B cell (primary cell): ENCODE measurements at regions not wholly inside any gene's neighbourhood (a gene's known extent, or its start where the extent isn't known, plus 50 kb on each side); places are given as distances from the start of the nearest gene placed in this dataset.

Experiments used
- ATAC-seq: fragments of 200-7000 bp; cut with Tn5 transposase; one replicate; pipeline ENCODE4 v1.10.0; 2021; ENCODE audit warnings: low read depth, mild to moderate bottlenecking, moderate number of reproducible peaks, moderate library complexity
- CTCF ChIA-PET: fragments of 350-600 bp; sonication (Branson Sonifier 250); formaldehyde crosslinking; loops from one replicate; lab custom pipeline; 2021; ENCODE audit warnings: antibody characterized with exemption, inconsistent platforms; lab: Charles Lee
- POLR2A ChIA-PET: fragments of 350-600 bp; sonication (Branson Sonifier 250); formaldehyde crosslinking; loops from one replicate; lab custom pipeline; 2021; ENCODE audit warnings: antibody characterized with exemption; lab: Charles Lee
- DNase-seq: peaks from one replicate; pipeline ENCODE4 v3.0.0; 2013
- H2AFZ ChIP-seq: 2 replicates; pipeline ENCODE4 v1.6.1; 2012; ENCODE audit warnings: mild to moderate bottlenecking, low read depth, low read length; ENCODE audit not compliant: insufficient read depth, poor library complexity, severe bottlenecking
- H3K27ac ChIP-seq, 2 donors: 1 replicate in 1 of 2; 2 replicates in 1 of 2; pipeline ENCODE4 v1.5.1; 2012 to 2013; ENCODE audit warnings: low read length in 2 of 2, mild to moderate bottlenecking in 2 of 2, moderate library complexity in 1 of 2
- H3K27me3 ChIP-seq, 4 experiments: fragments of 200-600 bp in 1 of 4; sonication (generic) in 1 of 4; replicated peaks in 1 of 4; 1 replicate in 2 of 4; 2 replicates in 2 of 4; pipeline versions ENCODE4 v1.6.1 to v1.7.0; 2013 to 2016; ENCODE audit warnings: low read length in 3 of 4, mild to moderate bottlenecking in 2 of 4, mixed read lengths in 1 of 4, moderate library complexity in 1 of 4; ENCODE audit not compliant: insufficient read depth in 4 of 4, control insufficient read depth in 3 of 4; ENCODE audit errors: control extremely low read depth in 1 of 4
- H3K36me3 ChIP-seq, 2 experiments: replicated peaks in 1 of 2; 1 replicate in 1 of 2; 2 replicates in 1 of 2; pipeline versions ENCODE4 v1.6.1 to v1.7.1; 2013; ENCODE audit warnings: low read length in 1 of 2; ENCODE audit not compliant: insufficient read depth in 2 of 2, control insufficient read depth in 1 of 2; ENCODE audit errors: control extremely low read depth in 1 of 2, extremely low read depth in 1 of 2
- H3K4me1 ChIP-seq, 2 donors: fragments of 200-600 bp in 1 of 2; sonication (generic) in 1 of 2; 1 replicate in 1 of 2; 2 replicates in 1 of 2; pipeline versions ENCODE4 v1.5.1 to v1.6.1; 2013 to 2017; ENCODE audit warnings: low read length in 2 of 2; ENCODE audit not compliant: control insufficient read depth in 2 of 2, insufficient read depth in 2 of 2
- H3K4me2 ChIP-seq: replicated peaks from 2 replicates; pipeline ENCODE3; 2012; ENCODE audit warnings: mild to moderate bottlenecking, low read depth, low read length; ENCODE audit not compliant: poor library complexity, severe bottlenecking
- H3K4me3 ChIP-seq, 5 experiments: fragments of 200-600 bp in 1 of 5; sonication (generic) in 1 of 5; 1 replicate in 3 of 5; 2 replicates in 2 of 5; pipeline versions ENCODE4 v1.5.1 to v1.7.0; 2011 to 2016; ENCODE audit warnings: low read length in 4 of 5, mild to moderate bottlenecking in 4 of 5, low read depth in 2 of 5, control low read depth in 1 of 5, moderate library complexity in 1 of 5; ENCODE audit not compliant: insufficient read depth in 1 of 5; ENCODE audit errors: control extremely low read depth in 1 of 5, extremely low read depth in 1 of 5
- H3K79me2 ChIP-seq: fragments of 200-600 bp; sonication (generic); one replicate; pipeline ENCODE4 v1.6.0; 2016; ENCODE audit warnings: low read length; ENCODE audit not compliant: control insufficient read depth, insufficient read depth
- H3K9ac ChIP-seq: fragments of 200-600 bp; sonication (generic); 2 replicates; pipeline ENCODE4 v1.6.1; 2017; ENCODE audit warnings: mild to moderate bottlenecking, low read length, moderate library complexity
- H3K9me3 ChIP-seq, 3 donors: one replicate each; pipeline versions ENCODE4 v1.6.1 to v1.7.1; 2013; ENCODE audit warnings: low read length in 2 of 3; ENCODE audit not compliant: control insufficient read depth in 2 of 3, insufficient read depth in 1 of 3; ENCODE audit errors: control extremely low read depth in 1 of 3
- H4K20me1 ChIP-seq: 2 replicates; pipeline ENCODE4 v1.6.0; 2012; ENCODE audit warnings: mild to moderate bottlenecking, low read length; ENCODE audit not compliant: insufficient read depth, control insufficient read depth, poor library complexity, severe bottlenecking
- H3K27ac Mint-ChIP-seq: one replicate; pipeline ENCODE4 v1.8.0; 2021; ENCODE audit warnings: mixed read lengths
- H3K27me3 Mint-ChIP-seq: one replicate; pipeline ENCODE4 v1.8.0; 2021; ENCODE audit warnings: mixed read lengths
- H3K4me1 Mint-ChIP-seq: one replicate; pipeline ENCODE4 v1.8.0; 2021; ENCODE audit warnings: mixed read lengths
- H3K4me3 Mint-ChIP-seq: one replicate; pipeline ENCODE4 v1.8.0; 2021; ENCODE audit warnings: mixed read lengths
- H3K9me3 Mint-ChIP-seq: one replicate; pipeline ENCODE4 v1.8.0; 2022; ENCODE audit warnings: mixed read lengths; ENCODE audit not compliant: insufficient read depth
- CTCF ChIP-seq: fragments of 200-600 bp; IDR thresholded peaks from one replicate; pipeline ENCODE4 v1.8.0; 2022; ENCODE audit warnings: antibody characterized with exemption, mild to moderate bottlenecking
- EZH2 ChIP-seq: IDR thresholded peaks from 2 replicates; pipeline ENCODE4 v1.6.1; 2012; ENCODE audit warnings: borderline replicate concordance, low read depth, mild to moderate bottlenecking, moderate library complexity, low read length; ENCODE audit not compliant: insufficient read depth, poor library complexity, severe bottlenecking
- intact Hi-C: fragments of 100-400 bp; cut with micrococcal nuclease; formaldehyde crosslinking; loops from one replicate; pipeline ENCODE4 v1.10.0; 2022

- no peak overlapping the region for H3K27ac ChIP-seq
- CTCF ChIA-PET, result no interaction called here
- H3K4me1 ChIP-seq, result no peaks in the 10 kb centered on the region
- H4K20me1 ChIP-seq, result no peaks in the 10 kb centered on the region
- Mint-ChIP-seq H3K9me3 (no peaks in the 10 kb centered on the region), H3K4me1 (no peaks in the 10 kb centered on the region), H3K27me3 (no peaks in the 10 kb centered on the region), H3K27ac (no peak overlapping the region), H3K4me3 (no peak overlapping the region)
- no peaks in the 10 kb centered on the region for H3K36me3 ChIP-seq
- H2AFZ ChIP-seq, result no peak overlapping the region
- intact Hi-C loops, result no loop called here
- H3K4me2 ChIP-seq, result no peak overlapping the region
- ATAC-seq, result no peak
- DNase-seq, result no peak
- TF ChIP-seq EZH2, result no peak
- TF ChIP-seq CTCF, result no peak
- no peaks in the 10 kb centered on the region for H3K27me3 ChIP-seq
- H3K9ac ChIP-seq, result no peak overlapping the region
- H3K79me2 ChIP-seq, result no peaks in the 10 kb centered on the region
- no peaks in the 10 kb centered on the region for H3K9me3 ChIP-seq
- no peak overlapping the region for H3K4me3 ChIP-seq
- POLR2A ChIA-PET, result no interaction called here
Measured at GRCh38 chr4:44086753-44087152, 361.9 kb downstream of the KCTD8 start.

GRCh38 chr4:44093390-44093789, 355.2 kb downstream of the KCTD8 start:
- Mint-ChIP-seq H3K4me3 (no peak overlapping the region), H3K9me3 (no peaks in the 10 kb centered on the region), H3K27me3 (no peaks in the 10 kb centered on the region), H3K4me1 (no peaks in the 10 kb centered on the region), H3K27ac (no peak overlapping the region)
- ChIA-PET POLR2A (no interaction called here), CTCF (no interaction called here)
- no peaks in the 10 kb centered on the region for H3K4me1 ChIP-seq
- no peaks in the 10 kb centered on the region for H3K79me2 ChIP-seq
- H3K27ac ChIP-seq, result no peak overlapping the region
- DNase-seq (no peak), ATAC-seq (no peak)
- H3K4me2 ChIP-seq, result no peak overlapping the region
- TF ChIP-seq CTCF, result no peak
- TF ChIP-seq EZH2, result no peak
- H4K20me1 ChIP-seq, result no peaks in the 10 kb centered on the region
- H2AFZ ChIP-seq, result no peak overlapping the region
- no peak overlapping the region for H3K9ac ChIP-seq
- H3K9me3 ChIP-seq, result no peaks in the 10 kb centered on the region
- H3K4me3 ChIP-seq, result no peak overlapping the region
- H3K36me3 ChIP-seq, result no peaks in the 10 kb centered on the region
- intact Hi-C loops, result no loop called here
- no peaks in the 10 kb centered on the region for H3K27me3 ChIP-seq
